HepG2 (cell line): ENCODE measurements at regions not wholly inside any gene's neighbourhood (a gene's known extent, or its start where the extent isn't known, plus 50 kb on each side); places are given as distances from the start of the nearest gene placed in this dataset.

Experiments used
- ATAC-seq: fragments of 200-7000 bp; cut with Tn5 transposase; 3 replicates; pipeline ENCODE4 v1.9.1; 2020; ENCODE audit warnings: mild to moderate bottlenecking, moderate library complexity
- BruUV-seq: library from RNA; stranded (reverse); fragments of 400-500 nt; replicated peaks from 2 replicates; lab custom pipeline; 2021; lab: Mats Ljungman, UMichigan
- CTCF ChIA-PET: fragments of 300-600 bp; formaldehyde crosslinking; extraction: SDS; loops from one replicate; lab custom pipeline; 2021; ENCODE audit warnings: low total read pairs, inconsistent platforms, low intra/inter-chr PET ratio; lab: Yijun Ruan, JAX
- POLR2A ChIA-PET: fragments of 350-600 bp; sonication (Branson Sonifier 250); formaldehyde crosslinking; loops from one replicate; lab custom pipeline; 2020; ENCODE audit warnings: antibody characterized with exemption, inconsistent platforms; lab: Yijun Ruan, JAX
- DNase-seq: peaks from one replicate; pipeline ENCODE4 v3.0.0-alpha.2; 2015; ENCODE audit warnings: low spot score
- FAIRE-seq: peaks from 3 replicates; lab custom pipeline; 2011; peaks lifted over from hg19 to GRCh38; lab: Jason Lieb, UNC
- H2AFZ ChIP-seq: one replicate; pipeline ENCODE4 v1.6.1; 2011; ENCODE audit warnings: low read length, inconsistent platforms
- H3K27ac ChIP-seq: fragments of 300-600 bp; 3 replicates; pipeline ENCODE4 v1.8.0; 2011; ENCODE audit warnings: mixed run types, mild to moderate bottlenecking, mixed read lengths, low read length, inconsistent platforms; ENCODE audit not compliant: insufficient read depth; ENCODE audit errors: extremely low read length
- H3K27me3 ChIP-seq, 2 experiments: fragments of 200-600 bp in 1 of 2; 2 replicates in 1 of 2; 3 replicates in 1 of 2; pipeline versions ENCODE4 v1.6.0 to v1.8.0; 2011; ENCODE audit warnings: low read length in 2 of 2, mild to moderate bottlenecking in 2 of 2, moderate library complexity in 2 of 2, inconsistent platforms in 1 of 2; ENCODE audit not compliant: insufficient read depth in 2 of 2, control insufficient read depth in 1 of 2
- H3K36me3 ChIP-seq, 2 experiments: fragments of 200-600 bp in 1 of 2; replicated peaks in 1 of 2; 2 replicates in 1 of 2; 3 replicates in 1 of 2; pipeline versions ENCODE4 v1.5.1 to v1.8.0; 2011; ENCODE audit warnings: low read length in 2 of 2, inconsistent platforms in 1 of 2; ENCODE audit not compliant: insufficient read depth in 2 of 2, control insufficient read depth in 1 of 2
- H3K4me1 ChIP-seq: 2 replicates; pipeline ENCODE4 v1.5.1; 2012; ENCODE audit warnings: low read length, inconsistent platforms; ENCODE audit not compliant: insufficient read depth
- H3K4me2 ChIP-seq: 2 replicates; pipeline ENCODE4 v1.6.0; 2011; ENCODE audit warnings: low read depth, low read length, inconsistent platforms
- H3K4me3 ChIP-seq, 3 experiments: fragments of 200-600 bp in 1 of 3; sonication (generic), shearing (Covaris generic) in 1 of 3; replicated peaks in 1 of 3; 2 replicates each; pipeline ENCODE4 v1.5.1; 2011 to 2016; ENCODE audit warnings: low read length in 3 of 3, inconsistent platforms in 2 of 3, low read depth in 2 of 3, mild to moderate bottlenecking in 2 of 3, control low read depth in 1 of 3, mixed read lengths in 1 of 3; ENCODE audit not compliant: insufficient read depth in 1 of 3
- H3K79me2 ChIP-seq: one replicate; pipeline ENCODE4 v1.6.1; 2011; ENCODE audit warnings: low read length, inconsistent platforms; ENCODE audit not compliant: insufficient read depth
- H3K9ac ChIP-seq: 2 replicates; pipeline ENCODE4 v1.6.0; 2011; ENCODE audit warnings: mild to moderate bottlenecking, low read depth, low read length, inconsistent platforms; ENCODE audit not compliant: insufficient read depth
- H3K9me3 ChIP-seq: 2 replicates; pipeline ENCODE4 v1.5.1; 2012; ENCODE audit warnings: mild to moderate bottlenecking, low read length
- H4K20me1 ChIP-seq: 2 replicates; pipeline ENCODE4 v1.6.0; 2011; ENCODE audit warnings: inconsistent platforms, mild to moderate bottlenecking, low read length, moderate library complexity; ENCODE audit not compliant: insufficient read depth
- ATF7 ChIP-seq, 2 experiments: fragments of 450-650 bp in 1 of 2; sonication (generic) in 1 of 2; formaldehyde crosslinking in 1 of 2; IDR thresholded peaks; 2 replicates each; pipeline versions ENCODE4 v1.4.0 to v1.6.1; 2016 to 2020; ENCODE audit warnings: antibody characterized with exemption in 1 of 2, mild to moderate bottlenecking in 1 of 2, missing genetic modification reagents in 1 of 2
- BRF2 ChIP-seq: sonication (generic); formaldehyde crosslinking; IDR thresholded peaks from 2 replicates; pipeline ENCODE4 v1.8.1; 2022; ENCODE audit warnings: mild to moderate bottlenecking, missing genetic modification reagents
- MED1 ChIP-seq: sonication (generic); formaldehyde crosslinking; IDR thresholded peaks from 2 replicates; pipeline ENCODE4 v1.4.0; 2020; ENCODE audit warnings: missing genetic modification reagents
- SYNCRIP ChIP-seq: fragments of 200-400 bp; formaldehyde crosslinking; IDR thresholded peaks from 2 replicates; pipeline ENCODE4 v1.6.1; 2018; ENCODE audit warnings: mild to moderate bottlenecking, low read depth, low read length; ENCODE audit not compliant: insufficient read depth
- ZNF446 ChIP-seq: sonication (generic); formaldehyde crosslinking; IDR thresholded peaks from 2 replicates; pipeline ENCODE4 v1.5.0; 2020; ENCODE audit warnings: mild to moderate bottlenecking, missing genetic modification reagents
- WGBS: methylation state at CpG from one replicate; pipeline ENCODE4 v1.1.6; 2017; ENCODE audit warnings: low lambda C conversion rate; 5-methylcytosine and 5-hydroxymethylcytosine counted together
- in situ Hi-C: cut with HindIII; loops from 2 replicates; pipeline ENCODE4 v1.10.0; 2017; ENCODE audit warnings: low pct_unique_long_range_greater_than_20kb; ENCODE audit not compliant: extremely low pct_ligation_motif_present
- intact Hi-C: fragments of 100-400 bp; cut with micrococcal nuclease; formaldehyde crosslinking; loops from one replicate; pipeline ENCODE4 v1.10.0; 2022; ENCODE audit not compliant: unreplicated experiment
- TF ChIP-seq, protein P1 (sequence below): sonication (generic); formaldehyde crosslinking; IDR thresholded peaks from 2 replicates; pipeline ENCODE4 v1.4.0; 2020; ENCODE audit warnings: missing genetic modification reagents
- TF ChIP-seq, protein P2 (sequence below): sonication (generic); formaldehyde crosslinking; IDR thresholded peaks from 2 replicates; pipeline ENCODE4 v1.4.0; 2020; ENCODE audit warnings: mild to moderate bottlenecking, missing genetic modification reagents

DNA sequence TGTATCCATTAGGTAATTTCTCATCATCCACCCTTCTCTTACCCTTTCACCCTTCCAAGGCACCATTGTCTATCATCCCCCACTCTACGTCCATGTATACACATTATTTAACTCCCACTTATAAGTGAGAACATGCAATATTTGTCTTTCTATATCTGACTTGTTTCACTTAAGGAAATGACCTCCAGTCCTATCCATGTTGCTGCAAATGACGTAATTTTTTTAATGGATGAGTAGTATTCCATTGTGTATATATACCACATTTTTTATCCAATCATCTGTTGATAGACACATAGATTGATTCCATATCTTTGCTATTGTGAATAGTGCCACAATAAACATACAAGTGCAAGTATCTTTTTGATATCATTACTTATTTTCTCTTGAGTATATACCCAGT is 322.9 kb upstream of the CXADR start:
- H3K9me3 ChIP-seq: peaks cover 7% of the 10 kb centered on the region; the same call in 1 of the 2 replicates
- no peak overlapping the region for H3K27ac ChIP-seq
- no peaks in the 10 kb centered on the region for H3K27me3 ChIP-seq
- no peaks in the 10 kb centered on the region for H4K20me1 ChIP-seq
- DNase-seq (no peak), ATAC-seq (no peak), FAIRE-seq (no peak)
- H3K4me1 ChIP-seq: no peaks in the 10 kb centered on the region
- in situ Hi-C loops: no loop called here
- TF ChIP-seq SYNCRIP (no peak), ATF7 (IDR thresholded peaks at IDR 0.05) (peak; percentile 93), ATF7 (CRISPR knock-in tag; IDR thresholded peaks at IDR 0.05) (no peak)
- WGBS: 2% methylated on average over 2 of the region's 2 CpGs
- intact Hi-C loops: no loop called here
- no peaks in the 10 kb centered on the region for H3K36me3 ChIP-seq
- H3K79me2 ChIP-seq: no peaks in the 10 kb centered on the region
- H3K9ac ChIP-seq: no peak overlapping the region
- H3K4me2 ChIP-seq: no peak overlapping the region
- POLR2A ChIA-PET: no interaction called here
- CTCF ChIA-PET: no interaction called here
- H2AFZ ChIP-seq: no peak overlapping the region
- no peak overlapping the region for H3K4me3 ChIP-seq
- BruUV-seq: no TSS peak

DNA sequence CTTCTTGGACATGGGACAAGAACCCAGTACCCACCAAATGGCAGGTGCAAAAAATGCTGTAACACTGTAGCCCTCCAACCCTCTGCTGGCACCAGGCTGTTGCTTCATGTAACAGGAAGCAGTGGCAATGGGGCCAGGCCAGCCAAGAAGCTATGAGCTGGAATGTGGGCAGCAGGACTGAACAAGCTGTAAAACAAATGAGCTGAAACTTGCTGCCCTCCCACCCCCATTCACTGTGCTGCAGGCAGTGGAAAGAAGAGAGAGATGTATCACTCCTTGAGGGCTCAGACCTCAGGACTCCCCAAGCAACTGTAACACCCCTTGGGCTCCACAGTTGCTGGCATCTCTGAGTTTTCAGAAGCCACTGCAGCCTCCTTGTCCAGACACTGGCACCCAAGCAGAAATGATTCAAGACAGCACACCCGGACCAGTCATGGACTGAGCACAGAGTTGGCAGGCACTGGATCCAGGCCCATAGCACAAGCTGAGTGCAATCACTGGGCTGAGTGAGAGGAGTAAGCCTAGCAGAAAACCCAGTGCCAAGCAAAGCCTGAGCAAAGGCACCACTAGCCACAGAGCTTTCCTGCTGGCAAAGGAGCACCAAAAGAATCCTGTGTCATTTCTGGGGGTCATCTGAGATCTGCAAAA is 321.4 kb upstream of the CXADR start:
- WGBS: 0% methylated on average over 1 of the region's 1 CpG
- no peak for FAIRE-seq
- POLR2A ChIA-PET: no interaction called here

More for the DNA sequence above, 321.4 kb upstream of the CXADR start:
- Histone ChIP-seq H3K4me2 (no peak overlapping the region), H3K27ac (no peak overlapping the region), H3K36me3 (no peaks in the 10 kb centered on the region), H3K27me3 (no peaks in the 10 kb centered on the region), H3K9me3 (peaks cover 7% of the 10 kb centered on the region; the same call in 1 of the 2 replicates), H3K9ac (no peak overlapping the region), H3K79me2 (no peaks in the 10 kb centered on the region), H4K20me1 (no peaks in the 10 kb centered on the region), H2AFZ (no peak overlapping the region), H3K4me3 (no peak overlapping the region), H3K4me1 (no peaks in the 10 kb centered on the region)
- BruUV-seq: no TSS peak
- TF ChIP-seq ZNF446 (no peak), MED1 (CRISPR knock-in tag) (no peak), BRF2 (no peak)
- TF ChIP-seq, protein P1, sequence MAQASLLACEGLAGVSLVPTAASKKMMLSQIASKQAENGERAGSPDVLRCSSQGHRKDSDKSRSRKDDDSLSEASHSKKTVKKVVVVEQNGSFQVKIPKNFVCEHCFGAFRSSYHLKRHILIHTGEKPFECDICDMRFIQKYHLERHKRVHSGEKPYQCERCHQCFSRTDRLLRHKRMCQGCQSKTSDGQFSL (CRISPR knock-in tag): no peak
- TF ChIP-seq, protein P2, sequence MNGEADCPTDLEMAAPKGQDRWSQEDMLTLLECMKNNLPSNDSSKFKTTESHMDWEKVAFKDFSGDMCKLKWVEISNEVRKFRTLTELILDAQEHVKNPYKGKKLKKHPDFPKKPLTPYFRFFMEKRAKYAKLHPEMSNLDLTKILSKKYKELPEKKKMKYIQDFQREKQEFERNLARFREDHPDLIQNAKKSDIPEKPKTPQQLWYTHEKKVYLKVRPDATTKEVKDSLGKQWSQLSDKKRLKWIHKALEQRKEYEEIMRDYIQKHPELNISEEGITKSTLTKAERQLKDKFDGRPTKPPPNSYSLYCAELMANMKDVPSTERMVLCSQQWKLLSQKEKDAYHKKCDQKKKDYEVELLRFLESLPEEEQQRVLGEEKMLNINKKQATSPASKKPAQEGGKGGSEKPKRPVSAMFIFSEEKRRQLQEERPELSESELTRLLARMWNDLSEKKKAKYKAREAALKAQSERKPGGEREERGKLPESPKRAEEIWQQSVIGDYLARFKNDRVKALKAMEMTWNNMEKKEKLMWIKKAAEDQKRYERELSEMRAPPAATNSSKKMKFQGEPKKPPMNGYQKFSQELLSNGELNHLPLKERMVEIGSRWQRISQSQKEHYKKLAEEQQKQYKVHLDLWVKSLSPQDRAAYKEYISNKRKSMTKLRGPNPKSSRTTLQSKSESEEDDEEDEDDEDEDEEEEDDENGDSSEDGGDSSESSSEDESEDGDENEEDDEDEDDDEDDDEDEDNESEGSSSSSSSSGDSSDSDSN (CRISPR knock-in tag): no peak
- intact Hi-C loops (no loop called here), in situ Hi-C loops (no loop called here)
- ATAC-seq (no peak), DNase-seq (no peak)
- CTCF ChIA-PET: no interaction called here
